ENCODE measurements at regions not wholly inside any gene's neighbourhood (a gene's known extent, or its start where the extent isn't known, plus 50 kb on each side); places are given as distances from the start of the nearest gene placed in this dataset.
"Not testable (repeated sequence)": the region's sequence is repeated elsewhere in the genome, so short reads cannot be mapped to it uniquely, and the experiment has no call there.

DNA sequence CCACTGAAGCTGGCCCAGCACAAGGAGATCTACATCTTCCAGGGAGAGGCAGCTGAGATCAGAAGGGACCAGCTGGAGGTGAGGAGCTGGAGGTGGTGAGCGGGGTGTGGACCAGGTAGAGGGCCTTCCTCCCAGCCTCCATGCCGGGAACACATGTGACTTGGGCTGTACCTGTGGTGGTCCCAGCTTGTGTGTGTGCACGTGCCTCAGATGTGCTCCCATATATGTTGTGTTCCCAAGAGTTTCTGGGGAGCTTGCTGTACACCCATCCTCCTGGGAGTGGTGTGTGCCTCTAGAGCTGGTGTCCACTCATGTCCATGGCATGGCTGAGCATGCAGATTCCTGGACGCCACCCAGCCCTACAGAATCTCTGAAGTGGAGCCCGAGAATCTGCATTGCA, 183.7 kb upstream of the AKAP13 start:
- not testable (repeated sequence) for DNase-seq (ENCODE audit: low read depth in 2 of 2)

DNA sequence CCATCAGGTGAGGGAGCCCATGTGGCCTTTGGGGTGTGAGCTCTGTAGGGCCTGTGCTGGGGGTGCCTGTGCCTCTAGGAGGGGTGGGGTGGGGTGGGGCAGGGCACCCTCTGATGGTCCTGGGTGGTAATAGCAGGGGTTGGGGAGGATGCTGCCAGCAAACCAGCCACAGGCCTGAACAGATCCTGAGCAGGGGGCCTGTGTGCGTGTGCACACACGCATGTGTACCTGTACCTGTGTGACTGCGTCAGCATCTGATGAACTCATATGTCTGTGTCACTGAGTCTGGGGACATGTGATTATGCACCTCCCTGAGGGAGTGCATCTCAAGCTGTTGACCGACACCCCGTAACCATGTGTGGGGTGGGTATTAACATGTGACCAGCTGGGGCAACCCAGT, 182.8 kb upstream of the AKAP13 start:
- DNase-seq (ENCODE audit: low read depth in 2 of 2) = not testable (repeated sequence)

DNA sequence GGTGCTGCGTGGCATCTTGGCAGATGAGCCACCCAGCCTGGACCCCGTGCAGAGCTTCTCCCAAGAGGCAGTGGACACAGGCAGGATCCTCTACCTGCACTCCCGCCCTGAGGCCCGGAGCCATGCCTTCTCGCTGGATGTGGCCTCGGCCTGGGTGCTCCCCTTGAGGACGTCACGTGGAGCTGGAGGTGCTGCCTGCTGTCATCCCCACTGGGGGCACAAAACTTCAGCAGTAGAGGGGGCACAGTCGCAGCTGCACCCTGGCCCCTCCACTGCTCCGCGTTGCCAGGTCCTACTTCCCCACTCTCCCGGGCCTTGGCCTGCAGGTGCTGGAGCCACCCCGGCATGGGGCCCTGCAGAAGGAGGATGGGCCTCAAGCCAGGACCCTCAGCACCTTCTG, 182.0 kb upstream of the AKAP13 start:
- not testable (repeated sequence) for DNase-seq (ENCODE audit: low read depth in 2 of 2)

DNA sequence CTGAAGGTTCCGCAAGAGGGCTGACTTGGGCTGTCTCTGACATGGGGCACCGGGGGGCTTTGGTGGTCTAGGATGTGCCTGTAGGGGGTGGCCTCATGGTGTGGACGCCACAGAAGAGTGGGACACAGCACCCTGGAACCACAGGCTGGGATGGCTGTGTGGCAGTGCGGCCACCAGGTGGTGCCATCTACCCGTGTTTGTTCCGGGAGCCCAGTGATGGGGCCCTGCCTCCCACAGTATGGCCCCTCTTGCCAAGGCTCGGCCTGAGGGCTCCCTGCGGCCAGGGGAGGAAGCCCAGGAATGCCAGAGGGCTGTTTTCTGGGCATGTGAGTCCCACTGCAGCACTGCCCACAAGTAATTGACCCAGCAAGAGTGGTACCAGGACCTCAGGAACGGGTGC, 180.2 kb upstream of the AKAP13 start:
- not testable (repeated sequence) for DNase-seq (ENCODE audit: low read depth in 2 of 2)

DNA sequence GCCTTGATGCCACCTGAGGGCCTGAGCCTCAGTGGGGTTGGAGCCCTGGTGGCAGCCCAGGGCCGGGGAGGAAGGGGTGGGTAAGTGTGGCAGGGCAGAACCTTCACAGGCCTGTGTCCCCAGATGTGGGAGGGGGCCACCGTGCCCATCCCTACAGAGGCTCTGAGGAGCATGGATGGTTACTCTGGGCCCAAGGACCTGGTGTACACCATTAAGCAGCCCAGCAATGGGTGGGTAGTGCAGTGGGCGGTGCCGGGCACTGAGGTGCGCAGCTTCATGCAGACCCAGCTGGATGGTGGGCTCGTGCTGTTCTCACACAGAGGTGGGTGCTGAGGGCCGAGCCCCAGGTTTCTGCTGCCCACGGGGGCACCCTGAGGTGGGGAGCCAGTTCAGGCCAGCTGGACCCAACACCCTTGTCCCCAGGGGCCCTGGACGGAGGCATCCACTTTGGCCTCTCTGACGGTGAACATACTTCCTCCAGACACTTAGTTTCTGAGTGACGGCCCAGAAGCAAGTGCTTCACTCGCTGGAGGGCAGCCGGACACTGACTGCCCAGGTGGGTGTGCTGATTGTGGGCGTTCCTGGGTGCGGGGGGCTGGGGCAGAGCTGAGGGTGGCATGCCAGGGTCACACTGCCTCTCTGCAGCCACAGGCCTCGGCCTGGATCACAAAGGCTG, 179.1 kb upstream of the AKAP13 start:
- not testable (repeated sequence) for DNase-seq (ENCODE audit: low read depth in 2 of 2)

DNA sequence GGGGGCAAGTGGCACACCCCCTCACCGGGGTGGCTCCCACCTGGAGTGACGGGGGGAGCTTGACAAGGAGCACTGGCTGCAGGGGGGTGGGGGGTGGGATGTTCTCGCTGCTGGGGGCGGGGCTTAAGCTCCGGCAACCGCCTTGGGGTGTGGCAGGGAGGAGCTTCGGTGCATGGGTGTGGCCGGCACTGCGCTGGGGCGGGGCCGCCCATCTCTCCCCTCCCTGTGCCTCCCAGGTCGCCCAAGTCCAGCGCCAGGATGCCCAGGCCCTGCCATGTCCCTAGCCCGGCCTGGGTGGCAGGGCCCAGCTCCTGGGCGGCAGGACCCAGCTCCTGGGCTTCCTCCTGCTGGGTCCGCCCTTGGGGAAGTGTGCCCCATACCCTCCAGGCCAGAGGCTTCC, 175.9 kb upstream of the AKAP13 start:
- DNase-seq (ENCODE audit: low read depth in 2 of 2) = not testable (repeated sequence)

DNA sequence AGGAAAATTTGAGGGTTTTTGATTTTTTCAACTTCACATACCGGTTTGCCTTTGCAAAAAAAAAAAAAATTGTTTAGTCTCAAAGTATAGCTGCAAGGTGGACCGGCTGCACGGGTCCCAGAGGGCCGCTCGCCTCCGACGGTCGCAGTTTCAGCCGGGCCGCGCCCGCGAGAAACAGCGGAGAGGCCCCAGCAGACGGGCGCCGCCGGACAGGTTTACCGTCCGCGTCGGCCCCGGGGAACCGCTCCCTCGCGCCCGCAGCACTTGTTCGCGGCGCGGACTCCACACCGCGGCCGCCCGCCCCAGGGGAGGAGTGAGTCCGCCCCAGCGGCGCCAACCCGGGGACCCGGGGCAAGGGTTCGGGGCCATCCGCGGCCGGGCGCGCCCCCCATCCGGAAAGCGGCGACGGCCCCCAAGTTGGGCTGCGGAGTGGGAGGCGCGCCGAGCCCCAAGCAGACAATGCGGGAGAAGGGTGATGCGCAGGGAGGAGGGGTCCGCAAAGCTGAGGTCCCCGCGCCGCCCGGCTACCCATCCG, 146.5 kb upstream of the AKAP13 start:
- DNase-seq (ENCODE audit: low read depth in 2 of 2) = not testable (repeated sequence)

DNA sequence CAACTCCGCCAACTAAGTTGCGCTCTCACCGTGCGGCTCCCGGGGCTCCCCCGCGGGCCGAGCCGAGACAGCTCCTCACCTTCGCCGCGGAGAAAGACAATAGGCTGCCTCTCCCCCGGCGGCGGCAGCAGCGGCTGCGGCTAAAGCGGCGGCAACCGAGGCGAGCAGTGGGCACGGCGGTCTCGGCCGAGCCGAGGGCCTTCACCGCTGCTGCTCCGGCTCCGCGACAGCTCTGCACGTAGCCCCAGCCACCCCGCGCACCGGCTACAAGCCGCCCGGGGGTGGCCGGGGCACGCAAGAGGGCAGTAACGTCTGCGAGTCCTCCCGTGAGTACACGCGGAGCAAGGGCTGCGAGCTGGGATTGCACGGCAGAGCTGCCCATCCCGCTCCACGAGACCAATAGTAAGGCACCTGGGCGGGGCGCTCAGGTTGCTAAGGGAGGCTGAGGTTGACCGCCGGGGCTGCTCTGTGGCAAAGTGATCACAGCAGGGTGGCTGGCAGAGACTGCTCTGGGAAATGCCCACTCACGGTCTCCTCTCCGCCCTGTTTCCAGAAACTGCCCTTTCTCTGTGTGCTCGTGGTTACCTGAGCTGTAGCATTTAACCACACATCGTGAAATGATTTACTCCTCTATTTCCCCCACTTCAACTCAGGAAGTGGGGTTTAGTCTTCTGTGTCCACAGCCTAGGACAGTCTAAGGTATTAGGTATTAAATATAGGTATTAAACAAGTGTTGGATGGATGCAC, 145.8 kb upstream of the AKAP13 start:
- DNase-seq (ENCODE audit: low read depth in 2 of 2) = peak in 1 of 2 donors; percentile 20

DNA sequence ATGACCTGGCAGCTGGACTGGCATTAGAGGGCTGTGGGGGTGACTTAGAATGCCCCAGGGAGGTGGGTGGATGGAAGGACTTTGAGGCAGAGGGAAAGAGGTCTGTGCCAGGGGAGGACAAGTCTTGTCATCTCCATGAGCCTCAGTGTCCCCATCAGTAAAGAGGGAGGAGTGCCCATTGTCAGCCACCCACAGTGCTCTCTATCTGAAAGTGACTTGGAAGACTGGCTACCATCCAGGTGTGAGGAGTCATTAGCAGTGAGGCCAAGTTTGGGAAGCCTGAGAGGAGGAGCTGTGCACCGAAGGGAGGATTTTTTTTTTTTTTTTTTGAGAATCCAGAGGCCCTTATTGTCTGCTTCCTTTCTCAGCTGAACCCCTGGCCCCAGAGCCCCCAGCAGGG, 136.3 kb upstream of the AKAP13 start:
- not testable (repeated sequence) for DNase-seq (ENCODE audit: low read depth in 2 of 2)

DNA sequence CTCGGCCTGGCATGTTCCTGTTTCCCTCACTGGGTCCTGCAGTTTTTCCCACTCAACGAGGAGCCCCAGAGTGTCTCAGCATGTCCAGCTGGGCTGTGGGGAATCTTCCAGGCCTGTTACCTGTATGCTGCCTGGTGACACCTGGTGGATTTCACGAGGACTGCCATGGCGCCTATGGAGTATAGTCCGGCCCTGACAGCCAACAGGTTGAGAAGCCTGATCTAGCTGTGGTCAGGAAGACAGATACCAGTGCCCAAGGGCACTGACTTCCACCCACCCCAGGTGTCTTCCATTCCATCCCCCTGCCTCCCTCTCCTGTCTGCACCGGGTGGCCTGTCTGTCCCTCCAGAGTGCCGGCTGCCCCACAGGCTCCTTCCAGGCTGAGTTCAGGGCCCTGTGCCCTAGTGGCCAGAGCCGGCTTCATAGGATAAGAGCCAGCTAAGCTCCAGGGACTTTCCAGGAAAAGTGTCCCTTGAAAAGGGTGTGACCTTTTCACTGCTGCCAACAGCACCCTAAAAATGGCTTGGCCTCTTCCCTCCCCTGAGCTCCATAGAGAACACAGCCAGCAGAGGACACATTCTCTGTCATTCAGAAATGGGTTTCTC, 129.4 kb upstream of the AKAP13 start:
- DNase-seq (ENCODE audit: low read depth in 2 of 2) = not testable (repeated sequence)

DNA sequence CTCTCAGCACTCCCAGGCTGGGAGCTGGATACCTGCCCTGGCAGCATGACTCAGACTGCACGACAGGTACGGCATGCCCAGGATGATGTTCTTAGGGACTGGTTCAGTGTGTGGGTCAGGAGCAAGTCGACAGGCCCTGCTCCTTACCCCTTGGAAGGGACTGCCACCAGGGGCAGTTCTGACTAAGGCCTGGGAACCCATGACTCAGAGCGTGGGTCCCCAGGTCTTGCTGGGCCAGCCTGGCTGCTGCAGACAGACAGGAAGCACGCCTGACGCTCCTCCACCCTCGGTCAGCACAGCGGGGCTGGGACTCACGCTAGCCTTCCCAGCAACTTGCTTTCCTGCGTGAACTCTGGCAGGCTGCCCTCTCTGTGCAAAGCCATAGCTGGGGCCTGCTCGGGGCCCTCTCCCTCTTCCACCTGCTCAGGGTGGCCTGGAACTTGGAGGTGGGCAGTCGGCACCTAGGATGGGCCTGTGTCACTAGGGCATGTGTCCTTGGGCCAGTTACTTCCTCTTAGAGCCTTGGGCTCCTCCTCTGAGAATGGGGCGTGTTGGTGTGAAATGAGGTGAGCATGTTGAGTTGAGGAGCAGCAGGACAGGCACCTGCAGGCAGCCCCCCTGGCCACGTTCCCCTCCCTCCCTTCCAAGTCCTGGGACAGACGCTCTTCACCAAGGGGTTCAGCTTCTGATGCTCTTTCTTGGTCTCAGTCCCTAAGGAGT, 127.0 kb upstream of the AKAP13 start:
- DNase-seq (ENCODE audit: low read depth in 2 of 2) = not testable (repeated sequence)

DNA sequence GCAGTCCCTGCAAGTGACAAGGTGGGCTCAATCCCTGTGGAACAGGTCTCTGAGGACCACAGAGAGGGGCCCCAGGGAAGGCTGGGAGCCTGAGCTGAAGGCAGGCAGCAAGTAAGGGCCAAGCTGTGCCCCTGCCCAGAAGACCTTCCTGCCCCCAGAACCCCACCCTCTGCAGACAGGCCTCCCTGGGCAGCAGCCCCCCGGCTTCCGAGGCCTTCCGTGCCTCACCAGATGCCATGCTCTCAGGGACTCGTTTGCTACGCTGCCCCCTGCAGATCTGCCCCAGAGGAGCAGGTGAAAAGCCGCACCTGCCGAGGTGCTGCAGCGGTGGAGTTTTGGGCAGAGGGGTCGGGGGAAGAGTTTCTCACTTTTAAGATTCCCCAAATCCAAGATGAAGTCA, 125.4 kb upstream of the AKAP13 start:
- not testable (repeated sequence) for DNase-seq (ENCODE audit: low read depth in 2 of 2)

DNA sequence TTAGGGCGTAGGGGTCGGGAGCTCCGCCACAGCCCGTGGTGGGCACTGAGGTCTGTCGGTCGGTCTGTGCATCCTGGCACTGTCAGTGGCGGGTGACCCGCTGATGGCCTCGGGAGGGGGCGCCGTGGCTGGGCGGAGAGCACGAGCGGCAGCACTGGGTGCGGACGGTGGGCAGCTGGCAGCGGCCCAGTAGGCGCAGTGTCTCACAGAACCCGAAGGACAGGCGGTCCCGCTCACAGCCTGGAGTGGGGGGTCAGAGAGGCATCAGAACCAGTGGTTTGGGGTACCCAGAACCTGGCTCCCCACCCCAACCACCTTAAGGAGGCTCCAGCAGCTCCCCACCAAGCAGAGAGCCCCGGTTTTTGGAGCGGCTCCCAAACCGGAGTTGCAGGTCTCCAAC, 124.9 kb upstream of the AKAP13 start:
- DNase-seq (ENCODE audit: low read depth in 2 of 2) = not testable (repeated sequence)

DNA sequence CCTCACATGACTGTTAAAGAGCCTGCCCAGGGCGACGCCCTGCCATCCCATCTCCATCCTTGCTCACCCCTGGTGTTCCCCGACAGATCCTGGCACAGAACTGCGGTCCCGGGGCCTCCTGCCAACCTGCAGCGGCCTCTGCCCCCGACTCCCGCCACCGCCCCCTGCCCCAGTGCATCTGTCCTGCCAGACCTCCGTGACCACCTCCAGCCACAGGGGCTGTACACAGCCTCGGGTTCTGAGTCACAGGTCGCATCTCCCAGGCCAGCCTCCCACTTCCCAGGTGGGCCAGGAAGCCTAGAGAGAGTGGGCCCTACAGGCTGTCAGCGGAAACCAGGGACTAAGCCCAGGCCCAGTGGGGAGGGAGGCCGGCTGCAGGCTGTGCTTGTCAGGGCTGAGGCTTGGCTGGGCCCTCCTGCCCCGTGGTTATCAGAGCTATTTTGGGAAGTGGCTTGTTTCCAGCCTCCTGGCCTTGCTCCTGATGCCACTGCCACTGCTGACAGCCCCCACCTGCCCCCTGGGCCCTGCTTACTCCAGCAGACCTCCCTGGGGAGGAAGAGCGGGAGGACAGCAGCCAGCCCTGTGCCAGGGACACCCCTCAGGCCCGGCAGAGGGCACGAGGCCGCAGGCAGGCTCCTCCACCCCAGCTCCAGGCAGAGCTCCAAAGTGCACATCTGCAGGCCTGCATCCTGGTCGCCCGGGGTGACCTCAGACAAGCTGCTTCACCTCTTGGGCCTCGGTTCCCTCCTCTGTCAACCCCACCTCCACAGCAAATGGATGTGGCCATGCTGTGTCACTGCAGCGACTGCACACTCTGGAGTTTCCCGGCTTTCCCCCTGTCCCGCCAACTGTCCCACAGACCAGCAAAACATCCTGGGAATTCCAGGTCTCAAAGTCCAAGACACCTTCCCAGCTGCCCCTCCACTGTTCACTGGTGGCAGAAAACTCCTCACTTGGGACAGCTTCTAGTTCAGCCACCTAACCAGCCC, 124.1 kb upstream of the AKAP13 start:
- not testable (repeated sequence) for DNase-seq (ENCODE audit: low read depth in 2 of 2)

DNA sequence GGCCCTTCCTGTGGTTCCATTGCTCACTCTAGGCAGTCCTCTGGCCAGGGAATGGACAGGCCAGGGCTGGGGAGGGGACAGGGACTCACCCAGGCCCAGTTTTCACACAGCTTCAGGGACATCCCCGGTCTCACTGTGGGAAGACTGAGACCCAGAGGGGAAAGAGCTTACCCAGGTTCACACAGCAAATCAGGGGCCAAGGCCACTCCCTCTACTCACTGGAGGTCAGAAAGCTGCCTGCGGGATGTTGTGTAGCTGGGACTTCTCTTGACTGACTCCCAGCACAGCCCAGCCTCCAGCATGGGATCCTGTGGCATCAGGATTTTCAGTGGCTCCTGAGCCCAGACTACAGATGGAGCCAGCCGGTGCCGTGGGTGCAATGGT, 122.3 kb upstream of the AKAP13 start:
- DNase-seq (ENCODE audit: low read depth in 2 of 2) = not testable (repeated sequence)

DNA sequence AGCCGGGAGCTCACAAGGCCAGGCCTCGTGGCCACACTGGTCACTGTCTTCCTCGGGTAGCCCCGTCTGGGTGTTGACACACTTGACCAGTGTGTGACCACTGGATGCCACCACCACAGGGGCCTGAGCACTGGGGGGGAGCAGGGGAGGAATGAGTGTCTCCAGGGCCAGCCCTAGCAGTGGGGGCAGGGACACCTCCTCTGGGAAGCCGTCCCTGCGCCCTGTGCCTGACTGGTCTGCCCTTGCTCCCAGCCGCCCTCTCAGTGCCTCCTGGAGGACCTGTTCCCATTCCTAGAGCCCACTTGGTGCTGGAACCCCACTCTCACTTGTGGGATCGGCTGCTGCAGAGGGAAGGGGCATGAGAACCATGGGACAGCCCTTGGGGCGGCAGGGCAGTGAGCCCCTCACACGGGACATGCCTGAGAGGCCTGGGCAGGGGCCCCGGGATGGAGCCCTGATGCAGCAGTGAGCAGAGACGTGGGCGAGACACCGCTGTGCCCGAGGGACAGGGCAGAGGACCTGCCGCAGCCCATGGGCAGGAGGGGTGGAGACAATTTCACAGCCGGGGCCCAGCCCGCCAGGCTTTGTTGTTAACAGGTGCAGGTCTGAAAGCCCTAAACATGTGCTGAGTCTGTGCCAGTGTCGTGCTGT, 121.7 kb upstream of the AKAP13 start:
- not testable (repeated sequence) for DNase-seq (ENCODE audit: low read depth in 2 of 2)

DNA sequence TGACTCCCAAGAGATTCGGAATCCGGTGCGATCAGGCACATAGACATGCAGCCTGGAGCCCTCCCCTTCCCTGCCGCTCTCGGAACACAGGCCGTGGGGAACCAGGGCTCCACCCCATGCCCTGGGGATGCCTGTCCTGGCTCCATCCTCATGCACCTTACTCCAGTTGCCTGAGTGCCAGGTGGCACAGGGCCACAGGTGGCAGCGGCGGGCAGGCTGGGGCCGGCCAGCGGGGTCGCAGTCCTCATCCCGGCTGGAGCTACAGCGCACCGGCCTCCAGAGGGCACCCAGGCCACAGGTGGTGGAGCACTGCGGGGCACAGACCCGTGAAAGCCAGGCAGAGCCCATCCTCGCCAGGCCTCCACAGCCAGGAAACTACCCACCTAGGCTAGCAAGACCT, 119.9 kb upstream of the AKAP13 start:
- DNase-seq (ENCODE audit: low read depth in 2 of 2) = not testable (repeated sequence)

DNA sequence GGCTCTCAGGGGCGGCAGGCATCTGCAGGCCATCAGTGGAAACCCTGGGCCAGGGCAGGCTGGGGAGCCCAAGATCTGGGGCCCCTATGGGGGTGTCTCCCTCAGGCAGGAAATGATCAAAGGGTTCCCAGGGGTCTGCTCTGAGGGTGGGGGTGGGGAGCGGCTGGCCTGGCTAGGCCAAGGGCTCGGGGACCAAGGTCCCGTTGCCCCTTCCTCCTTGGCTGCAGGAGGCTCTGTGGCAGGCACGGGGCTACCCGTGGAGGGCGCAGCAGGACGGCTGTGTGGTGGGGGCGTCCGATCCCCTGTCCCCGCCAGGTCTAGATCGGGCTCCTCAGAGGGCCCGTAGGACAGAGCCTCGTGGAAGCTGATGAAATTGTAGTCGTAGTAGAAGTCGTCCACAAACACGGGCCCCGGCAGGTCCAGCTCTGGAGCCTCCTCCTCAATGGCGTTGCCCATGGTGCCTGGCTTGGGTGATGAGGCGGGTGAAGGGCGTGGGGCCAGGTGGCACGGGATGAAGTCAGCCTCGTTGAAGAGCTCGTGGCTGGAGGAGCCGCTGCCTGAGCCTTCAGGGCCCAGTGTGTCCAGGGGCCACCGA, 117.8 kb upstream of the AKAP13 start:
- DNase-seq (ENCODE audit: low read depth in 2 of 2) = not testable (repeated sequence)

DNA sequence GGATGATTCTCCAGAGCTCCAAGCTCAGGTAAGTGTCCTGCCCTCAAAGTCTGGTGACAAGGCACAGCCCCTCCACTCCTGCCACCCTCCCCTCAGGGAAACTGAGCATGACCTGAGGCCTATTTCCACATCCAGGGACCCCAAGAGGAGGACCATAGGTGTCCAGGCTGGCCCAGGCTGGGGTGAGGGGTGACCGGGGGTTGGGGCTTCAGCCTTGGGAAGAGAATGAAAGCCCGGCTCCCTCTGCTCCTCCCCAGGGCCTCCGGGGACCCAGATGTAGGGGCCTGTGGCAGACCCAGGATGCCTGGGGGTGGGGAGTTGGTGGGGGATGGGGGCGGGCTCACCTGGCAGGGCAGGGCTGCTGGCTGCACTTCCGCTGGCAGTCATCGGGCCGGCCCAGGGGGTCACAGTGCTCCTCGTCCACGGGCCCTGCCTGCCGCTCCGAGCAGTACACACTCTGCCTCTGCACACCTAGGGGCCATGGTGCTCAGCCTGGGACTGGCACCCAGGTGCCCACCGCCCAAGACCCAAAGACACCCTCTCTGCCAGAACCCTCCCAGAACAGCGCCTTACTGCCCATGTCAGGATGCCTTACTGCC, 116.5 kb upstream of the AKAP13 start:
- DNase-seq (ENCODE audit: low read depth in 2 of 2) = not testable (repeated sequence)
